HG02938 (cell line): ENCODE measurements at regions not wholly inside any gene's neighbourhood (a gene's known extent, or its start where the extent isn't known, plus 50 kb on each side); places are given as distances from the start of the nearest gene placed in this dataset.

ENCODE experiments used
- ATAC-seq: cut with Tn5 transposase; IDR thresholded peaks from one replicate; pipeline ENCODE4 v1.9.1; 2021; ENCODE audit warnings: mild to moderate bottlenecking, moderate library complexity; ENCODE audit not compliant: unreplicated experiment

GRCh38 chr12:13451776-13452175 is 255.2 kb downstream of the EMP1 start:
- ATAC-seq: no peak

GRCh38 chr12:13450231-13451080 is 253.9 kb downstream of the EMP1 start:
- no peak for ATAC-seq

GRCh38 chr12:13444076-13444475 is 247.6 kb downstream of the EMP1 start:
- no peak for ATAC-seq

- no peak for ATAC-seq
These were observed 247.0 kb downstream of the EMP1 start for GRCh38 chr12:13443498-13443897.

GRCh38 chr12:13443028-13443427 is 246.5 kb downstream of the EMP1 start:
- no peak for ATAC-seq

- ATAC-seq: no peak
These were observed 245.9 kb downstream of the EMP1 start for GRCh38 chr12:13442457-13442856.

- no peak for ATAC-seq
These were observed 244.3 kb downstream of the EMP1 start for GRCh38 chr12:13440844-13441243.

- ATAC-seq: no peak
These were observed 241.0 kb downstream of the EMP1 start for GRCh38 chr12:13437541-13437940.

GRCh38 chr12:13436696-13437391 is 240.3 kb downstream of the EMP1 start:
- no peak for ATAC-seq

- ATAC-seq: no peak
These were observed 239.7 kb downstream of the EMP1 start for GRCh38 chr12:13436182-13436581.

- ATAC-seq: no peak
These were observed 238.9 kb downstream of the EMP1 start for GRCh38 chr12:13435235-13435933.

GRCh38 chr12:13433768-13434167 is 237.2 kb downstream of the EMP1 start:
- no peak for ATAC-seq

- ATAC-seq: no peak
These were observed 234.5 kb downstream of the EMP1 start for GRCh38 chr12:13431041-13431440.

- ATAC-seq: no peak
These were observed 232.2 kb downstream of the EMP1 start for GRCh38 chr12:13428538-13429265.

- no peak for ATAC-seq
These were observed 229.2 kb downstream of the EMP1 start for GRCh38 chr12:13425766-13426165.

GRCh38 chr12:13422291-13422690 is 225.8 kb downstream of the EMP1 start:
- ATAC-seq: no peak

- no peak for ATAC-seq
These were observed 221.0 kb downstream of the EMP1 start for GRCh38 chr12:13417516-13417915.

- no peak for ATAC-seq
These were observed 214.8 kb downstream of the EMP1 start for GRCh38 chr12:13411287-13411686.

GRCh38 chr12:13405961-13406703 is 209.6 kb downstream of the EMP1 start:
- ATAC-seq: no peak
